ENCODE measurements at regions not wholly inside any gene's neighbourhood (a gene's known extent, or its start where the extent isn't known, plus 50 kb on each side); places are given as distances from the start of the nearest gene placed in this dataset.
"Not testable (repeated sequence)": the region's sequence is repeated elsewhere in the genome, so short reads cannot be mapped to it uniquely, and the experiment has no call there.

DNA sequence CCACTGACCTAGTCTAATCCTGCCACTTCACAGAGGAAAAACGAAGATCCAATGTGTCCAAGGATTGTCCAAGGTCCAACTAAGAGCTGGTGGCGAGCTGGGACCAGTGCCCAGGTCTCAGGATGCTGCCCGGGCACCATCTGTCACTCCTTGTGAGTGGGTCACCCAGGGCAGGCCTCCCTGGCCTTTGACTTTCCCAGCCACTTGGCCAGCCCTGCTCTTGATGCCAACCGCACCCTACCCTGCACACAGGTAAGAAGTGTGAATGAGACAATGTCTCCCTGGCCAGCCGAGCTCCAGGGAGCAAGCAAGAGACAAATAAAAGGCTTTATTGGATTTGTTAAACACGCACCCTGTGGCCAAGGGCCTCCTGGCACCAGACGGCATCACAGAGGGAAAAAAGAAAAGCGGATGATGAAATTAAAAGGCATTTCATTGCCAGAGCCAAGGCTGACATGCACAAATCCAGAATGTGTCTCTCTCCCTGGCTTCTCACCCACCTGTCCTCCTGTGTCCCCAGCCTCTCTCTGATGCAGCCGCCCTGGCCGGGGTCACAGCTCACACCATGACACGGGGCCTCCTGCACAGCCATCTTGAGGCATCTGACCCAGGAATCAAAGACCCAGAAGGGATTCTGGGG is 72.8 kb downstream of the CAMK2N1 start:
- Mint-ChIP-seq H3K27ac (ENCODE audit: low read depth) (no peak overlapping the region), H3K9me3 (no peaks in the 10 kb centered on the region), H3K4me1 (no peaks in the 10 kb centered on the region), H3K27me3 (peaks cover 11% of the 10 kb centered on the region), H3K4me3 (no peak overlapping the region), H3K36me3 (ENCODE audit: insufficient read depth) (no peaks in the 10 kb centered on the region)
- ATAC-seq (replicated peaks; ENCODE audit: extremely low read depth, poor library complexity, severe bottlenecking) (no peak), DNase-seq (ENCODE audit: low spot score in 2 of 2) (no peak)

- no peaks in the 10 kb centered on the region for H3K4me1 Mint-ChIP-seq
- no peak for ATAC-seq (replicated peaks; ENCODE audit: extremely low read depth, poor library complexity, severe bottlenecking)
- peaks cover 14% of the 10 kb centered on the region for H3K27me3 Mint-ChIP-seq
- no peak overlapping the region for H3K27ac Mint-ChIP-seq (ENCODE audit: low read depth)
- DNase-seq (ENCODE audit: low spot score in 2 of 2): no peak
- no peaks in the 10 kb centered on the region for H3K36me3 Mint-ChIP-seq (ENCODE audit: insufficient read depth)
- no peak overlapping the region for H3K4me3 Mint-ChIP-seq
- no peaks in the 10 kb centered on the region for H3K9me3 Mint-ChIP-seq
Observed at GRCh38 chr1:20411196-20411980, 74.6 kb downstream of the CAMK2N1 start.

DNA sequence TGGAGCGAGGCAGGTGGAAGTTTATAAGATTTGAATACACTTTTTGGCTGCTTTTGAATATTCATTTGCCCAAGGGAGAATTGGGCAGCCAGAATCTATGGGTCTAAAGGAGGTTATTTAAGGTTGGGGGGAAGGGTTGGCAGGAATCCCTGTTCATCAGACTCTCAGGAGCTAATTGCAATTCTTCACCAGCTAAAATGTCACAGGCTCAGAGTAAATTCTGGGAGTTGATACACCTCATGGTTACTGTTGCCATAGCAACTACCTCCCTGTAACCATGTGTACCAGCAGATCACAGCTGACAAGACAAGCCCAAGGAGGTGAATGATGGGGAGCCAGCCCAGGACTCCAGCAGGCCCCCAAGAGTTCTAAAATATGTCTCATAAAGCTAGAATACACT is 75.5 kb downstream of the CAMK2N1 start:
- Mint-ChIP-seq H3K4me3 (no peak overlapping the region), H3K9me3 (no peaks in the 10 kb centered on the region), H3K27me3 (peaks cover 23% of the 10 kb centered on the region), H3K36me3 (ENCODE audit: insufficient read depth) (no peaks in the 10 kb centered on the region), H3K4me1 (no peaks in the 10 kb centered on the region), H3K27ac (ENCODE audit: low read depth) (no peak overlapping the region)
- ATAC-seq (replicated peaks; ENCODE audit: extremely low read depth, poor library complexity, severe bottlenecking) (no peak), DNase-seq (ENCODE audit: low spot score in 2 of 2) (no peak)

GRCh38 chr1:20409971-20410370 is 76.0 kb downstream of the CAMK2N1 start:
- DNase-seq (ENCODE audit: low spot score in 2 of 2): no peak
- Mint-ChIP-seq H3K4me3 (no peak overlapping the region), H3K4me1 (no peaks in the 10 kb centered on the region), H3K27me3 (peaks cover 28% of the 10 kb centered on the region), H3K36me3 (ENCODE audit: insufficient read depth) (no peaks in the 10 kb centered on the region), H3K27ac (ENCODE audit: low read depth) (no peak overlapping the region), H3K9me3 (no peaks in the 10 kb centered on the region)
- ATAC-seq (replicated peaks; ENCODE audit: extremely low read depth, poor library complexity, severe bottlenecking): no peak

GRCh38 chr1:20409012-20409411 is 77.0 kb downstream of the CAMK2N1 start:
- H3K4me1 Mint-ChIP-seq: no peaks in the 10 kb centered on the region

GRCh38 chr1:20408133-20408650 is 77.8 kb downstream of the CAMK2N1 start:
- H3K27ac Mint-ChIP-seq (ENCODE audit: low read depth); DNase-seq (ENCODE audit: low spot score in 2 of 2); ATAC-seq (replicated peaks; ENCODE audit: extremely low read depth, poor library complexity, severe bottlenecking); H3K36me3 Mint-ChIP-seq (ENCODE audit: insufficient read depth); H3K9me3 Mint-ChIP-seq; H3K4me1 Mint-ChIP-seq; H3K4me3 Mint-ChIP-seq: not testable (repeated sequence)
- peaks cover 46% of the 10 kb centered on the region for H3K27me3 Mint-ChIP-seq

More at GRCh38 chr1:20409012-20409411, 77.0 kb downstream of the CAMK2N1 start:
- H3K36me3 Mint-ChIP-seq (ENCODE audit: insufficient read depth): no peaks in the 10 kb centered on the region
- H3K27ac Mint-ChIP-seq (ENCODE audit: low read depth): no peak overlapping the region
- peaks cover 38% of the 10 kb centered on the region for H3K27me3 Mint-ChIP-seq
- ATAC-seq (replicated peaks; ENCODE audit: extremely low read depth, poor library complexity, severe bottlenecking): no peak
- H3K4me3 Mint-ChIP-seq: no peak overlapping the region
- DNase-seq (ENCODE audit: low spot score in 2 of 2): no peak
- H3K9me3 Mint-ChIP-seq: no peaks in the 10 kb centered on the region

DNA sequence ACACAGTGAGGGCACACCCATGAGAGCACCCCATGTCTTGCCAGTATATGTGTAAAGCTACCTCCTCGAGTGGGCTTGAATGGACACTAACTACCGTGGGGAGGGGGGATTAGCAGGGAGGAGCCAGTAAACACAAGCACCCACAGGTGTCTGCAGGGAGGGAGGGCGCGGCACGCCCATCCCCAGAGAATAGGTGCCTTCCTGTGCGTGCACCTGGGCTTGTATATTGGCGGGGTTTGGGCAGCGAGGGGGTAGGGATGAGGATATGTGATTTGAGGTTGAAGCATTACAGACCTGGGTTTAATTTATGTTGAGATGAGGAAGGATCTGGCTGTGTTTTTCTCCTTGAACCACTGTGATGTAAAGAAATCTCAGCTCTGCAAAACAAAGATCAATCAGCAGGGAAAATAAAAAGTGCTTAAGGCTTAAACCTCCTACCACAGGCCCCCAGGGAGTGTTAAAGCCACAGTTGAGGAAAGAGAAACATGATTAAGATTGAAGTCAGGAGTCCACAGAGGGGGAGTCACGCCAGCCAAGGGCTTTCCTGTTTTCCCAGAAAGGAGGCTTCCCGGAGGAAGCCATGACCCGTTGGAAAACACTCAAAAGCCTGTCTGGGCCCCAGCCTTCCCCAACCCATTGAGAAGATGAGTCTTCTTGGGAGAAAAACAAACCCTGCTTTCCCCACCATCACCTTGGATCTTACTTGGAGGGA is 80.0 kb downstream of the CAMK2N1 start:
- no peak overlapping the region for H3K27ac Mint-ChIP-seq (ENCODE audit: low read depth)
- no peaks in the 10 kb centered on the region for H3K36me3 Mint-ChIP-seq (ENCODE audit: insufficient read depth)
- no peaks in the 10 kb centered on the region for H3K4me1 Mint-ChIP-seq
- H3K9me3 Mint-ChIP-seq: no peaks in the 10 kb centered on the region
- H3K27me3 Mint-ChIP-seq: peaks cover 60% of the 10 kb centered on the region
- no peak overlapping the region for H3K4me3 Mint-ChIP-seq
- no peak for ATAC-seq (replicated peaks; ENCODE audit: extremely low read depth, poor library complexity, severe bottlenecking)
- no peak for DNase-seq (ENCODE audit: low spot score in 2 of 2)

- no peak overlapping the region for H3K4me3 Mint-ChIP-seq
- no peaks in the 10 kb centered on the region for H3K4me1 Mint-ChIP-seq
- ATAC-seq (replicated peaks; ENCODE audit: extremely low read depth, poor library complexity, severe bottlenecking): no peak
- H3K36me3 Mint-ChIP-seq (ENCODE audit: insufficient read depth): no peaks in the 10 kb centered on the region
- no peaks in the 10 kb centered on the region for H3K9me3 Mint-ChIP-seq
- H3K27me3 Mint-ChIP-seq: peaks cover 69% of the 10 kb centered on the region
- DNase-seq (ENCODE audit: low spot score in 2 of 2): no peak
- H3K27ac Mint-ChIP-seq (ENCODE audit: low read depth): no peak overlapping the region
Observed at GRCh38 chr1:20405051-20405754, 80.8 kb downstream of the CAMK2N1 start.

Measured in central memory CD8-positive, alpha-beta T cell (primary cell).